GM21367 (cell line): ENCODE measurements at regions not wholly inside any gene's neighbourhood (a gene's known extent, or its start where the extent isn't known, plus 50 kb on each side); places are given as distances from the start of the nearest gene placed in this dataset.

Source experiments
- ATAC-seq: cut with Tn5 transposase; IDR thresholded peaks from one replicate; pipeline ENCODE4 v1.9.1; 2021; ENCODE audit not compliant: unreplicated experiment

- no peak for ATAC-seq
Measured at GRCh38 chr2:7666596-7667259, 749.5 kb downstream of the RNF144A start.

DNA sequence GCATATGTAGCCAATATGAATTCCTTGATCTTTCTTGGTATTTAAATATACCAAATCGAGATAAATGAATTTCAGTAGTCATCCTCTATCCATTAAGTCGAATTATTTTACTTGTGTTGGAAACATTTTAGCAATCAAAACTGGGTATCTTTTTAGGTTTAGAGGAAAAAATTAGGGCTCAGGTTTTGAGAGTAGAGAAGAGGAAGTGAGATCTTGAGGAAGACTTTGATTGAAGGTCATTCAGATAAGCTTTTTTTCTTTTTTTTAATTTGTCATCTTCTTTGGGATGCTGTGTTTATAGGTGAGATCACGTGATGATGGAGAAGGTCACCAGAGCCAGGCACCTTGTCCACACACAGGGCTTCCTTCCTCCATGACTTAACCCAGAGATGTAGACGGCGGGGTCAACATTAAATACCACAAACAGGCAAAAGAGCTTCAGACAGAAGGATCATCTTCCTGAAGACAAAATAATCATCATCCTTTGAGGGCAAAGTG, 750.1 kb downstream of the RNF144A start:
- ATAC-seq, result no peak

- ATAC-seq, result no peak
Measured at GRCh38 chr2:7670905-7671641, 753.9 kb downstream of the RNF144A start.

DNA sequence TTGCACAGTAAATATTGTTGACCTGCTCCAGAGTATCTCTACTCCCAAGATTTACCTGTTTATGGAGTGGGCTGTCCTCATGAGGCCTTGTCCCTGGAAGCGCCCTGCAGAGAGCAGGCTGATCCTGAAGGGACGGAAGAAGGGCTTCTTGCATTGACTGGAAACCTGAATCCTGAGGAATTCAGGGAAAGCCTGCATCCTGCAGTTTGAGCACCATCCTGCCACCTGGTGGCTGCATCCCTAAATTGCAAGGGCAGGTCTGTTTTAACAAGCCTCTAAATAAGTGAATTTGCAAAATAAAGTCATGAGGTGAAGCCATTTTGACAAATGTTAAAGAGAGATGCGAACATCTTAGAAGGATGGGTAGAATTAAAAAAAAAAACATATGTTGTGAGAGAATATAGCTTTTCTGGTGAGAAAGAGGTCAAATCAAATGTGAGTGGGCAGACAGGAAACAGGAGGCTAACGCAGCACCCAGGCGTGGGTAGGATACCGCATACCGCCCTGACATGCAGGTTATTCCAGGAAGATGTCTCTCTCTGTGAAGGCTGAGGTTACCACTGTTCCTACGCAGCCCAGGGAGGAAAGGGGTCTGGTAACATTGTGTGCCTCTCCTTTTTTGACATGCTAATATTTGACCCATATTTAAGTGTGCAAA, 754.9 kb downstream of the RNF144A start:
- ATAC-seq, result no peak

GRCh38 chr2:7672685-7673071, 755.5 kb downstream of the RNF144A start:
- no peak for ATAC-seq

- ATAC-seq, result no peak
Measured at GRCh38 chr2:7673101-7673500, 755.9 kb downstream of the RNF144A start.

DNA sequence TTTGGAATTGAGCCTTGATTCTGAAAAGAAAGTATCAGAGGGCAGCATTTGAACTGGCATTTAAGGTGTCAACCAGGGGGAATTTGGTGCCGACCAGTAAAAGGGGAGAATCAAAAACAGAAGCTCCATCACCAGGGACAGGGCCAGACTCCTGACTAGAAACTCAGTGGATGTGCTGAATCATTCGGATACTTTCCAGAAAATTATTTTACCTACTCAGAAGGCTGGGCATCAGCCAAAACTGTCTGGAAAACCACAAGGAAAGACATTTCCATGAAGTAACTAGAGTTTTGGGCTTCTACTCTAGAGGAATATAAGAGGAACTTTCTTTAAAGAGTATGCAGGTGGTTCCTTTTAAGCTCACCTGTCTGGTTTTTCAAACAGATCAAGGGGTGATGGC, 756.6 kb downstream of the RNF144A start:
- no peak for ATAC-seq

- ATAC-seq, result no peak
Measured at GRCh38 chr2:7674606-7675005, 757.4 kb downstream of the RNF144A start.

GRCh38 chr2:7676714-7677113, 759.5 kb downstream of the RNF144A start:
- ATAC-seq, result no peak

DNA sequence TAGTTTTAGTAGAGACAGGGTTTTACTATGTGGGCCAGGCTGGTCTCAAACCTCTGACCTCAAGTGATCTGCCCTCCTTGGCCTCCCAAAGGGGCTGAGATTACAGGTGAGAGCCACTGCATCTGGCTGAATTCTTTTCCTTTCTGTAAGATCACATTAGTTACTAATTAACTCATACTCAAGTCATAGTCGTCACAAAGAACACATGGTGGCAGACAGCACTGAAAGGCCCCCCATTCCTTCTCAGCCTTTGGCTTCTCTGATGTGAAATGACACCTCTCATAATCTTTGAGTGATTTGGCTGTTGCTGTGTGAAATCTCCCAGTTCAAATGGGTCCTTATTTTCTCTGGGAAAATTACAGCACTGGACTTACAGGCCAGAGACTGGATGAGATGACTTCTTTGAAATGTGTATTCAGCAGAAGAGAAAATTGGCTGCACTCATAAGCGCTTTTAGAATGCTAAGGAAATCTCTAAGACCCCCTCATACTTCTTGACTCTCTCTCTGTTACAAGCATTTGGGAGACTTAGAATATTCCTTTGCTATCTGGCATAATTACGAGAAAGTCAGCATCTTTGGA, 764.8 kb downstream of the RNF144A start:
- ATAC-seq, result no peak

GRCh38 chr2:7683196-7683595, 766.0 kb downstream of the RNF144A start:
- no peak for ATAC-seq

- ATAC-seq, result no peak
Measured at GRCh38 chr2:7683708-7684107, 766.5 kb downstream of the RNF144A start.

GRCh38 chr2:7685342-7686015, 768.3 kb downstream of the RNF144A start:
- no peak for ATAC-seq

DNA sequence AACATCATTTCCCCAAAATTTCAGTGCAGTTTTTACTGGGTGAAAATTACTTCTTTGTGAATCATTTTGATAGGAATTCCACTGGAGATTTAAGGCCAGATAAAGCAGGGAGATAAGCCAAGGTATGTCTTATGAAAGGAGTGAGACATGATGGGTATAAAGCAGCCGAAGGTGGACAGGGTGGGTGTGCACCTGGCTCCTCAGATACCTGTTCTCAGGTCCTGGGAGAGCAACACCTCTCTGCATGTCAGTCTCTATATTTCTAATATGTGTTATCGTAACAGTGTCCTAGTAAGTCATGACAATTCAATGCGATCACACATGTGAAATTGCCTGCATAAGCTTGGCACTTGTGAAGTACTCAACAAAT, 768.8 kb downstream of the RNF144A start:
- ATAC-seq, result no peak

DNA sequence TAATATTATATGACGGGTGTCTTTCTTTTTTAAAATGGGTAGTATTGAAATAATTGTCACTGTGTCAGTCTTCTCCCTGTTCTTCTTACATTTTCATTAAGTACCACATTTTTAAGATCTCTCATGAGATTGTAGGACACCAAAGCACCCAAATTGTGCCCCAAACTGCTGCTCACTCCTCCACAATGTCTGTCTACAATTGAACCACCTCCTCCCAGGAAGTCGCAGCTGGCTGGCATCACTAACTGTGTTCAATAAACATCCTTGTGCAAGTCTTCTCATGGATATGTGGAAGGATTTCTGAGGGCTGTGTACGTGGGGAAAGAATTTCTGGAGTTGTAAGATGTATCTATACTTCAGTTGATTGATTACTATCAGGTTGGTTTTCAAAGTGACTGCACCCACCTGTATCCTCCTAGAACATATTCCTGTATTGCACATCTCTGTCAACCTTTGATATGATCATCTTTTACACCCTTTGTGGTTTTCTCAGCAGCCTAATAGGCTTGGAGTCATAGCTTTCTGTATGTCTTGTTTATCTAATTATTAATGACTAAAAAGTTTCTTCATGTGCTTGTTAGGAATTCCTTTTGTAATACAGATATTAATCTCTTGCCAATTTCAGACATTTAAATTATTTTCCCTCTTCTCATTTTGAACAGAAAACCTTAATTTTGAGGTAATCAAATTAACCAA, 774.9 kb downstream of the RNF144A start:
- ATAC-seq, result no peak

- no peak for ATAC-seq
Measured at GRCh38 chr2:7692657-7693161, 775.5 kb downstream of the RNF144A start.

DNA sequence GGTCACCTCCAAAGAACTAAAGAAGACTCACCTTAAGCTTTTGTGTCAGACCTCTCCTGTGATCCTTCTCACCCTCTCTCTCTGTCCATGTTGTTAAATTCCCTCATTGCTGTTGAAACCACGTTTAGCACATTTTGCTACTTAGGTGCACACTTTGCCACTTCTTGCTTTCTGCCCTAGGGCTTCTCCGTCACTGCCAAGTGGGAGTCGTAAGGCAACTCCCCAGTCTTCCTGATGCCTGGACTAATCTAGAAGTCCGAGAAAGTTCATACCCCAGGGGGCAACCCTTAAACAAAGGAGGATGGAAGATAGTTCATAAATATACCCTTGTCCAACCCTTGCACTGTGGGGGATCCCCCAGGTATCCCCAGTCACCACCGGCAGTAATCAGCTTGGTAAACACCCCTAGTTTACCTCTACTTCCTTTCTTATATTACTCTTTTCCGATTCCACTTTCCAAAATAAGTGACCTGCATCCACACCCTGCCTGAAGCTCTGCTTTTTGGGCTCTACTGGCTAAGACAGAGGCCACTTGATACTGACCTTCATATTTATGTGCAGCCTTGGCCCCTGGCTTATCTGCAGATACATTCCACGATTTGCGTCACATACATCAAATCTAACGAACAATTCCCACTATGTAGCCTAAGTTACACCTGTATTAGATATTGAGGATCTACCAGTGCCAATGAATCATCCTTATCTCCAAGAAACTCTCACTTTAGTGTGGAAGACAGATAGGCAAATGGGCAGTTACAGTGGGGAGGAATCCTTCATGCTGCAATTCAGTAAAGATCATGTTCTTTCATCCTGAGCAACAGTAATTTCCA, 776.2 kb downstream of the RNF144A start:
- ATAC-seq, result no peak

GRCh38 chr2:7694076-7694985, 777.1 kb downstream of the RNF144A start:
- no peak for ATAC-seq
